Epithelial cell of proximal tubule (primary cell): ENCODE measurements at regions not wholly inside any gene's neighbourhood (a gene's known extent, or its start where the extent isn't known, plus 50 kb on each side); places are given as distances from the start of the nearest gene placed in this dataset.

Experiments used
- DNase-seq: peaks from one replicate; pipeline ENCODE4 v3.0.0-alpha.2; 2011; ENCODE audit warnings: low read depth
- H3K4me3 ChIP-seq: 2 replicates; pipeline ENCODE4 v1.5.1; 2011; ENCODE audit warnings: low read depth, mild to moderate bottlenecking, low read length
- TF ChIP-seq, protein P1 (sequence below): conservative IDR thresholded peaks from 2 replicates; pipeline ENCODE4 v1.5.1; 2012; ENCODE audit warnings: low read depth, mild to moderate bottlenecking, low read length

GRCh38 chr10:116792817-116793216, 50.5 kb upstream of the HSPA12A start:
- DNase-seq = no peak
- TF ChIP-seq, protein P1, sequence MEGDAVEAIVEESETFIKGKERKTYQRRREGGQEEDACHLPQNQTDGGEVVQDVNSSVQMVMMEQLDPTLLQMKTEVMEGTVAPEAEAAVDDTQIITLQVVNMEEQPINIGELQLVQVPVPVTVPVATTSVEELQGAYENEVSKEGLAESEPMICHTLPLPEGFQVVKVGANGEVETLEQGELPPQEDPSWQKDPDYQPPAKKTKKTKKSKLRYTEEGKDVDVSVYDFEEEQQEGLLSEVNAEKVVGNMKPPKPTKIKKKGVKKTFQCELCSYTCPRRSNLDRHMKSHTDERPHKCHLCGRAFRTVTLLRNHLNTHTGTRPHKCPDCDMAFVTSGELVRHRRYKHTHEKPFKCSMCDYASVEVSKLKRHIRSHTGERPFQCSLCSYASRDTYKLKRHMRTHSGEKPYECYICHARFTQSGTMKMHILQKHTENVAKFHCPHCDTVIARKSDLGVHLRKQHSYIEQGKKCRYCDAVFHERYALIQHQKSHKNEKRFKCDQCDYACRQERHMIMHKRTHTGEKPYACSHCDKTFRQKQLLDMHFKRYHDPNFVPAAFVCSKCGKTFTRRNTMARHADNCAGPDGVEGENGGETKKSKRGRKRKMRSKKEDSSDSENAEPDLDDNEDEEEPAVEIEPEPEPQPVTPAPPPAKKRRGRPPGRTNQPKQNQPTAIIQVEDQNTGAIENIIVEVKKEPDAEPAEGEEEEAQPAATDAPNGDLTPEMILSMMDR = no peak
- no peak overlapping the region for H3K4me3 ChIP-seq

DNA sequence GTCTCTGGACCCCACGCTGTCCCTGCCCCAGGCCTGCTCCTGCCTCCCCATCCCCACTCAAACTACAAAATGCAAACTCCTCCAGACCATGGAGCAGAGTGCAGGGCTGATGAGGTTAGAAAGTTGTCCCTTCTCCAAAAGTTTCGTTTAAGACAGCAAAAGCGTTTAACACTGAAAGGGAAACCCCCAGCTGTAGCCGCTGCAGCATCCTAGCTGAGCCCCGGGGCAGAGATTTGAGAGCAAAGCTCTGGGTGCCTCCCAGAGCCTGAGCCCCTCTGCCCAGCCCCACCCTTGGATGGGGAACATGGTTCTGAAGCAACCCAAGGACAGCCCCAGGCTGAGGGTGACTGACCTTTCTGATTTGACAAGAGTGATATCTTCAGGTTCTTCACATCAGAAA, 52.8 kb upstream of the ENO4 start:
- no peak overlapping the region for H3K4me3 ChIP-seq
- TF ChIP-seq, protein P1 = no peak
- no peak for DNase-seq

DNA sequence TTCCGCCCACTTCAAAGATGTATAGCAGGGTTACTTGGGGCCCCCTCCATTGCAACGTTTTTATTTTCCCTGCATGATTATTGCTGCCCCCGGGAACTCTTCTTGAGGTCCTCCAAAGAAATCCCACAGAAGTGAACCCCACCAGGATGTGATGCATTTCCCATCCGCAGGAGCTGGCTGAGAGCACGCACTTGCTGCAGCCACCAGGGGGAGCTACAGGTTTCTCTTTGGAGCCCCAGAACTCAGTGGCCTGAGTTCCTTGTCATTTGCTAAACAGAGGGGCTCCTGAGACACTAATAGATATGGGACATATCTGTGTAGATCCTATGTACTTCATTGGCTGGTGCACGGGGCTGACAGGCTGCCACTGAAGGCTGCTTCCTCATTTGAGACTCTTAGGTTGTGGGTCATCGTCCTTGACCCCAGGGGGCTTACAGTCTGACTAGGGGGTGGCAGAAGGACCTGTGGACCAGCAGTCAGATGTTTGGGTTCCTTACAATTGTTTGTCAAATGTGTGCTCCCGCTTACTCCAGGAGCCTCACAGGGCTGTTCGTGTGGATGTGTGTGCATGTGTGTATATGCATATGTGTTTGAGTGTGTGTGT, 52.3 kb upstream of the ENO4 start:
- H3K4me3 ChIP-seq = no peak overlapping the region
- TF ChIP-seq, protein P1 = peak; percentile 99
- DNase-seq = no peak

- DNase-seq = no peak
- TF ChIP-seq, protein P1 = no peak
- H3K4me3 ChIP-seq = no peak overlapping the region
These were observed 50.4 kb upstream of the ENO4 start for GRCh38 chr10:116798859-116799258.
